ENCODE measurements at regions not wholly inside any gene's neighbourhood (a gene's known extent, or its start where the extent isn't known, plus 50 kb on each side); places are given as distances from the start of the nearest gene placed in this dataset.

- intact Hi-C loops (cut with micrococcal nuclease) = no loop called here
- CTCF ChIA-PET = interaction anchor here (1.2 kb wide), 1 partner anchor 9 kb away, joined by 4 read pairs; no protein-coding TSS in a partner anchor
- TF ChIP-seq CTCF (IDR thresholded peaks at IDR 0.05) = no peak
- Mint-ChIP-seq H3K36me3 (ENCODE audit: low read depth) (no peaks in the 10 kb centered on the region), H3K4me3 (no peak overlapping the region), H3K4me1 (no peaks in the 10 kb centered on the region), H3K9me3 (no peaks in the 10 kb centered on the region), H3K27ac (no peak overlapping the region), H3K27me3 (peaks cover 8% of the 10 kb centered on the region)
- ATAC-seq (ENCODE audit: low read depth) (no peak), DNase-seq (no peak)
- POLR2A ChIA-PET = no interaction called here
Measured at GRCh38 chr2:221346411-221346810, 225.7 kb downstream of the EPHA4 start.

- POLR2A ChIA-PET = no interaction called here
- Mint-ChIP-seq H3K27me3 (peaks cover 8% of the 10 kb centered on the region), H3K4me1 (no peaks in the 10 kb centered on the region), H3K4me3 (no peak overlapping the region), H3K9me3 (no peaks in the 10 kb centered on the region), H3K36me3 (ENCODE audit: low read depth) (no peaks in the 10 kb centered on the region), H3K27ac (no peak overlapping the region)
- intact Hi-C loops (cut with micrococcal nuclease) = no loop called here
- CTCF ChIA-PET = no interaction called here
- ATAC-seq (ENCODE audit: low read depth) (no peak), DNase-seq (no peak)
- no peak for TF ChIP-seq CTCF (IDR thresholded peaks at IDR 0.05)
Measured at GRCh38 chr2:221347471-221347870, 224.6 kb downstream of the EPHA4 start.

- intact Hi-C loops (cut with micrococcal nuclease) = no loop called here
- DNase-seq (no peak), ATAC-seq (ENCODE audit: low read depth) (no peak)
- Mint-ChIP-seq H3K27me3 (peaks cover 6% of the 10 kb centered on the region), H3K4me3 (no peak overlapping the region), H3K4me1 (no peaks in the 10 kb centered on the region), H3K36me3 (ENCODE audit: low read depth) (no peaks in the 10 kb centered on the region), H3K27ac (no peak overlapping the region), H3K9me3 (peaks cover 2% of the 10 kb centered on the region)
- TF ChIP-seq CTCF (IDR thresholded peaks at IDR 0.05) = no peak
- ChIA-PET POLR2A (no interaction called here), CTCF (no interaction called here)
Measured at GRCh38 chr2:221350616-221351015, 221.5 kb downstream of the EPHA4 start.

- ChIA-PET POLR2A (no interaction called here), CTCF (no interaction called here)
- DNase-seq (no peak), ATAC-seq (ENCODE audit: low read depth) (no peak)
- Mint-ChIP-seq H3K4me3 (no peak overlapping the region), H3K27me3 (peaks cover 4% of the 10 kb centered on the region), H3K36me3 (ENCODE audit: low read depth) (no peaks in the 10 kb centered on the region), H3K9me3 (peaks cover 2% of the 10 kb centered on the region), H3K27ac (no peak overlapping the region), H3K4me1 (no peaks in the 10 kb centered on the region)
- intact Hi-C loops (cut with micrococcal nuclease) = no loop called here
- no peak for TF ChIP-seq CTCF (IDR thresholded peaks at IDR 0.05)
Measured at GRCh38 chr2:221353201-221353600, 218.9 kb downstream of the EPHA4 start.

GRCh38 chr2:221360312-221360711, 211.8 kb downstream of the EPHA4 start:
- no peaks in the 10 kb centered on the region for H3K36me3 Mint-ChIP-seq (ENCODE audit: low read depth)
- POLR2A ChIA-PET = no interaction called here
- H3K4me1 Mint-ChIP-seq = no peaks in the 10 kb centered on the region
- TF ChIP-seq CTCF (IDR thresholded peaks at IDR 0.05) = no peak
- DNase-seq (no peak), ATAC-seq (ENCODE audit: low read depth) (no peak)
- CTCF ChIA-PET = no interaction called here
- no peak overlapping the region for H3K27ac Mint-ChIP-seq
- no peak overlapping the region for H3K4me3 Mint-ChIP-seq
- intact Hi-C loops (cut with micrococcal nuclease) = no loop called here
- H3K9me3 Mint-ChIP-seq = no peaks in the 10 kb centered on the region
- peaks cover 5% of the 10 kb centered on the region for H3K27me3 Mint-ChIP-seq
